Colonic mucosa (tissue), 4 donors: ENCODE measurements at regions not wholly inside any gene's neighbourhood (a gene's known extent, or its start where the extent isn't known, plus 50 kb on each side); places are given as distances from the start of the nearest gene placed in this dataset.

Source experiments
- DNase-seq: peaks from one replicate; pipeline ENCODE4 v3.0.0-alpha.2; 2020
- H3K27ac ChIP-seq: fragments of 200-600 bp; one replicate; pipeline ENCODE4 v1.8.0; 2021
- H3K27me3 ChIP-seq: fragments of 200-600 bp; one replicate; pipeline ENCODE4 v1.8.0; 2021
- H3K36me3 ChIP-seq: fragments of 200-600 bp; one replicate; pipeline ENCODE4 v1.8.0; 2021
- H3K4me1 ChIP-seq: fragments of 200-600 bp; one replicate; pipeline ENCODE4 v1.8.0; 2021; ENCODE audit warnings: mild to moderate bottlenecking
- H3K4me3 ChIP-seq: fragments of 200-600 bp; one replicate; pipeline ENCODE4 v1.8.0; 2021
- H3K9ac ChIP-seq, 2 donors: one replicate each; pipeline ENCODE4 v1.7.0; 2013; ENCODE audit warnings: control low read depth in 2 of 2, low read depth in 2 of 2, low read length in 2 of 2
- H3K9me3 ChIP-seq: fragments of 200-600 bp; one replicate; pipeline ENCODE4 v1.8.0; 2021
- intact Hi-C: fragments of 100-400 bp; cut with DNase I; formaldehyde crosslinking; loops from one replicate; pipeline ENCODE4 v1.14.1; 2022
- TF ChIP-seq, protein P1 (sequence below): fragments of 200-600 bp; IDR thresholded peaks from one replicate; pipeline ENCODE4 v1.8.0; 2022; ENCODE audit warnings: antibody characterized with exemption, mild to moderate bottlenecking
- donor health status: healthy.
- donor health status: DM: no; HTN: no; CAD: no.
- donor health status: DM: no; HTN: no; CAD: no.

DNA sequence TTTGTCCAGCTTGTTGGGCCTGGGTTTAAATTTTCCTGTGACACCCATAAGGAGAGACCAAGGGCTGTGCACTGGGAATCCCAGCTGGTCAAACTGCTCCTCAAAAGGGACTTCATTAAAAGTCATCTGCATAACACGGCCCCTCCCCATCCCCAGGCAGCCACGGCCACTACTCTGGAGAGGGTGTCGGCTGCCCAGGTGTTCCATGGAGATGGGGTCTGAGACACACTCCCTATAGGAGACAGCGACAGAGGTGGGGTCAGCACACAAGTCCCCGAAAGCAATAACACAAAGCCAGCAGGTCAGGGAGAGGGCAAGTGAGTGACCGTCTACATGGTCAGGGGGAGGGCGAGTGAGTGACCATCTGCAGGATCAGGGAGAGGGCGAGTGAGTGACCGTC, 75.6 kb upstream of the BCL11B start:
- intact Hi-C loops: no loop called here

DNA sequence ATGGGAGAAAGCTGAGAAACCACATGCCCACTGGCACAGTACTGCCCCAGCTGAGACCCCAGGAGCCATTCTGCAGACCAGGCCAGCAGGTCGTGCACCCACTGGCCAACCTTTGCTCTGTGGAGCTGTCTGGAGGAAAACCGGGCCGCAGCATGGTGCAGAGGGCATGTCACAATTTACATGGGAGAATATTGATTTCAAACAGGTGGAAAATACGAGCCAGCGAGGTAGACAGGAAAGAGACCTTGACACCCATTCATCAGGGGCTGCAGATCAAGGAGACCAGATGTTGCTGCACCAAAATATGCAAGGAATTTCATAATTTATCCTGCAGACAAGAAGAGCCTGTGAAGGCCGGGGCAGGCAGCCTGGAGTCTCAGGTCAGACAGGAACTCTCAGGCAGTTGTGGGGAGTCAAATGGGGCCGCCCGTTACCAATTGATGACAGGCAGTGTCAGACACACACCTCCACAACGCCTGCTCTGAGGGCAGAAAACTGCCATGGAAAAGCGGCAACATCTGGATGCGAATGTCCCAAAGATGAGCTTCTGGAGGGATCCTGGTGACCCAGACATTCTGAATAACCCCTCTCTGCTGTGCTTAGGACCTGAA, 74.6 kb upstream of the BCL11B start:
- Histone ChIP-seq H3K9me3 (no peaks in the 10 kb centered on the region), H3K36me3 (no peaks in the 10 kb centered on the region), H3K27ac (no peak overlapping the region), H3K4me3 (no peak overlapping the region), H3K9ac (no peak overlapping the region), H3K27me3 (no peaks in the 10 kb centered on the region), H3K4me1 (no peaks in the 10 kb centered on the region)
- intact Hi-C loops: no loop called here
- no peak for DNase-seq
- TF ChIP-seq, protein P1, sequence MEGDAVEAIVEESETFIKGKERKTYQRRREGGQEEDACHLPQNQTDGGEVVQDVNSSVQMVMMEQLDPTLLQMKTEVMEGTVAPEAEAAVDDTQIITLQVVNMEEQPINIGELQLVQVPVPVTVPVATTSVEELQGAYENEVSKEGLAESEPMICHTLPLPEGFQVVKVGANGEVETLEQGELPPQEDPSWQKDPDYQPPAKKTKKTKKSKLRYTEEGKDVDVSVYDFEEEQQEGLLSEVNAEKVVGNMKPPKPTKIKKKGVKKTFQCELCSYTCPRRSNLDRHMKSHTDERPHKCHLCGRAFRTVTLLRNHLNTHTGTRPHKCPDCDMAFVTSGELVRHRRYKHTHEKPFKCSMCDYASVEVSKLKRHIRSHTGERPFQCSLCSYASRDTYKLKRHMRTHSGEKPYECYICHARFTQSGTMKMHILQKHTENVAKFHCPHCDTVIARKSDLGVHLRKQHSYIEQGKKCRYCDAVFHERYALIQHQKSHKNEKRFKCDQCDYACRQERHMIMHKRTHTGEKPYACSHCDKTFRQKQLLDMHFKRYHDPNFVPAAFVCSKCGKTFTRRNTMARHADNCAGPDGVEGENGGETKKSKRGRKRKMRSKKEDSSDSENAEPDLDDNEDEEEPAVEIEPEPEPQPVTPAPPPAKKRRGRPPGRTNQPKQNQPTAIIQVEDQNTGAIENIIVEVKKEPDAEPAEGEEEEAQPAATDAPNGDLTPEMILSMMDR: no peak

More for the DNA sequence above, 75.6 kb upstream of the BCL11B start:
- Histone ChIP-seq H3K4me1 (no peaks in the 10 kb centered on the region), H3K9ac (no peak overlapping the region), H3K9me3 (no peaks in the 10 kb centered on the region), H3K27me3 (no peaks in the 10 kb centered on the region), H3K36me3 (no peaks in the 10 kb centered on the region), H3K4me3 (no peak overlapping the region), H3K27ac (no peak overlapping the region)
- no peak for DNase-seq
- TF ChIP-seq, protein P1: no peak

DNA sequence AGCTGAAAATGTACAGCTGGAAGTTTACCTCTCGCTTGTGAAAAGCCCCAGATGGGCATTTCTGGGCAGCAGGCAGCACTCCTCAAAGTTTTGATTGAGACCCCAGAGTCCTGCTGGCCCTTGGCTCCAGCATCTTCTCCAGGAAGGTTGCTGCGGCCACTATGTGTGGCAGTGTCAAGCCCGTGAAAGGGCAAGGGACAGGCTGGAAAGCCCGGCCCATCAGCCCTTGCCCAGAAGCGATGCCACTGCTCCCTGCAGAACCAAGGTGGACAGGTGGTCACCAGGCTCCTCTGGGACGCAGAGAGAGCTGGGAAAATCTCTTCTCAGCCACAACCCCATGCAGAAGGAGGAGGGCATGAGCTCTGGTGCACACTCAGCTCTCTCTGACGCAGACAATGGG, 73.5 kb upstream of the BCL11B start:
- Histone ChIP-seq H3K9me3 (no peaks in the 10 kb centered on the region), H3K36me3 (no peaks in the 10 kb centered on the region), H3K9ac (no peak overlapping the region), H3K4me1 (no peaks in the 10 kb centered on the region), H3K4me3 (no peak overlapping the region), H3K27me3 (no peaks in the 10 kb centered on the region), H3K27ac (no peak overlapping the region)
- TF ChIP-seq, protein P1: no peak
- DNase-seq: no peak
- intact Hi-C loops: no loop called here

DNA sequence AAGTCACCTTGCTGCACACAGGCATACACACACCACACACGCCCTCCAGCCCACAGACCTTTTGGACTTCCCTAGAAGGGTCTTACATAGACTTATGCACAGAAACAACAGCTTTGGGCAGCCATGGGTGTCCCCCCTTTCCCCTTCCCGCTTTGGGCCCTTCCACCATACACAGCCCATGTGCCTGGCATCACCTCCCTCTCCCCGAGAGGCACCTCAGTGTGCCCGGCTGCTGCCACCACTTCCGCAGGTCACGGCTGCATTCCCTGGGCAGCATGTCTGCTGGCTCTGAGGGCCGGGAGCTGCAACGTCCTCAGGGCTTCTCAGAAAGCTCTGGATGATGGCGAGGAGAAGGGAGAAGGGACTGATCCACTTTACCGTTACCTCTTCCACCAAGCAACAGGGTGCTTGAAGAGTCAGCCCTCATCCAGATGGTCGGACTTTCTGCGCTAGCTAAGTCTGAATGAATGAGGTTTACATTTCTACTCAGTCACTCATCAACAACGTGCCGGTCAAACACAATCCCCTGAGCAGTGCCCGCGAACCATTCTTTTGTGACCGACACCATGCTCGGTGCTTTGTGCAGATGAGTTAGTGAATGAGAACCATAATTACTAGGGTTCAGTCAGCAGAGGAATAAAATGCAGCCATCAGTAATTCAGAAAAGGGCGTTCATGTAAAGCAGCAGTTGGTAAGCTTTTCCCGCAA, 72.2 kb upstream of the BCL11B start:
- H3K9ac ChIP-seq: no peak overlapping the region
- H3K27ac ChIP-seq: no peak overlapping the region
- TF ChIP-seq, protein P1: no peak
- H3K36me3 ChIP-seq: no peaks in the 10 kb centered on the region
- no peaks in the 10 kb centered on the region for H3K4me1 ChIP-seq
- DNase-seq: no peak
- H3K9me3 ChIP-seq: no peaks in the 10 kb centered on the region
- H3K4me3 ChIP-seq: no peak overlapping the region
- intact Hi-C loops: no loop called here
- H3K27me3 ChIP-seq: no peaks in the 10 kb centered on the region

DNA sequence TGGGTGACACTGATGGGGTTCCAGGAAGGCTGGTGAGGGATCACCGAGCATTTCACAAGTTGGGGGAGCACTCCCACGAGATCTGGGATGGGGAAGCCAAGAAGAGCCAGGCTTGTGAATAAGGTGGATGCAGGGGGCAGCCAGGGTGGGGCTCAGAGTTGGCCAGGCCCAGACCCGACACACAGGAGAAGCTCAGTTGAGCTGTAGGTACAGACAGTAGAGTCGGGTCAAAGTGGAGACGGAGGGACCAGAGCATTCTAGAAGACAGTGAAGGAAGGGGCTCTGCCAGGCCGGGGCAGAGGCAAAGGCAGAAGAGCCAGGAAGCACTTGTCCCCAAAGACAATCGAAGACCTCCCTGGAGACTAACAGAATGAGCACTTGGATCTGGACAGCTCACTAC, 70.9 kb upstream of the BCL11B start:
- no peaks in the 10 kb centered on the region for H3K27me3 ChIP-seq
- no peaks in the 10 kb centered on the region for H3K4me1 ChIP-seq
- no peak overlapping the region for H3K4me3 ChIP-seq
- DNase-seq: no peak
- H3K9me3 ChIP-seq: no peaks in the 10 kb centered on the region
- no peaks in the 10 kb centered on the region for H3K36me3 ChIP-seq
- H3K9ac ChIP-seq: no peak overlapping the region
- intact Hi-C loops: no loop called here
- TF ChIP-seq, protein P1: no peak
- H3K27ac ChIP-seq: no peak overlapping the region
